ENCODE measurements at regions not wholly inside any gene's neighbourhood (a gene's known extent, or its start where the extent isn't known, plus 50 kb on each side); places are given as distances from the start of the nearest gene placed in this dataset.
A peak's percentile ranks its signal among the peaks of the same experiment; 100 is the strongest.

- Mint-ChIP-seq H3K27ac (no peak overlapping the region), H3K4me3 (no peak overlapping the region), H3K27me3 (peaks cover 11% of the 10 kb centered on the region), H3K4me1 (no peaks in the 10 kb centered on the region), H3K9me3 (no peaks in the 10 kb centered on the region), H3K36me3 (no peaks in the 10 kb centered on the region)
- no peak for ATAC-seq
Observed at GRCh38 chr11:116210663-116211062, 562.1 kb downstream of the BUD13 start.

GRCh38 chr11:116209255-116209654 lies 563.5 kb downstream of the BUD13 start:
- ATAC-seq = no peak
- no peak overlapping the region for H3K4me3 Mint-ChIP-seq
- peaks cover 11% of the 10 kb centered on the region for H3K27me3 Mint-ChIP-seq
- no peaks in the 10 kb centered on the region for H3K4me1 Mint-ChIP-seq
- no peaks in the 10 kb centered on the region for H3K36me3 Mint-ChIP-seq
- H3K9me3 Mint-ChIP-seq = no peaks in the 10 kb centered on the region
- H3K27ac Mint-ChIP-seq = no peak overlapping the region

- Mint-ChIP-seq H3K4me1 (no peaks in the 10 kb centered on the region), H3K36me3 (no peaks in the 10 kb centered on the region), H3K27me3 (peaks cover 11% of the 10 kb centered on the region), H3K9me3 (no peaks in the 10 kb centered on the region), H3K4me3 (no peak overlapping the region), H3K27ac (no peak overlapping the region)
- ATAC-seq = no peak
Observed at GRCh38 chr11:116207421-116208141, 565.2 kb downstream of the BUD13 start.

DNA sequence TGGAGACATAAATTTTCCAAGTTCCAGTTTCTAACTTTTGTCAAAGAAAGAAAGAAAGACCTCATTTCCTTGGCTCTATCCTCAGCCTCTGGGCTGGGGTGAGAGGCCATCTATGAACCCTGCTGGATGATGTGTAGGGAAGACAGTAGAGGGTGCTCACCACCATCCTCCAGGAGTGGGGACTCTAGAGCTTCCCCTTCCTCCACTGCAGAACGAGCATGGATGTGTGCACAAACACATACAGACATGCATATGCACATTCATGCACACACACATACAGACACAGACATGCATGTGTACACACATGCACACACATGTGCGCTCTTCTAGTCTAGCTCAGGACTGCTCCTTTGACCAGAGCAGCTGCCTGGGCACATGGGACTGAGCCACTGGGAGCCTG lies 565.8 kb downstream of the BUD13 start:
- H3K4me3 Mint-ChIP-seq = no peak overlapping the region
- H3K27me3 Mint-ChIP-seq = peaks cover 11% of the 10 kb centered on the region
- no peaks in the 10 kb centered on the region for H3K4me1 Mint-ChIP-seq
- no peaks in the 10 kb centered on the region for H3K36me3 Mint-ChIP-seq
- H3K27ac Mint-ChIP-seq = no peak overlapping the region
- H3K9me3 Mint-ChIP-seq = no peaks in the 10 kb centered on the region
- ATAC-seq = no peak

GRCh38 chr11:116202922-116203321 lies 569.9 kb downstream of the BUD13 start:
- ATAC-seq = peak; percentile 25
- no peaks in the 10 kb centered on the region for H3K4me1 Mint-ChIP-seq
- no peaks in the 10 kb centered on the region for H3K9me3 Mint-ChIP-seq
- H3K36me3 Mint-ChIP-seq = no peaks in the 10 kb centered on the region
- H3K27me3 Mint-ChIP-seq = peaks cover 23% of the 10 kb centered on the region
- no peak overlapping the region for H3K27ac Mint-ChIP-seq
- no peak overlapping the region for H3K4me3 Mint-ChIP-seq

- Mint-ChIP-seq H3K4me3 (no peak overlapping the region), H3K9me3 (no peaks in the 10 kb centered on the region), H3K36me3 (no peaks in the 10 kb centered on the region), H3K4me1 (no peaks in the 10 kb centered on the region), H3K27me3 (peaks cover 25% of the 10 kb centered on the region), H3K27ac (no peak overlapping the region)
- ATAC-seq = no peak
Observed at GRCh38 chr11:116200564-116200963, 572.2 kb downstream of the BUD13 start.

GRCh38 chr11:116199182-116199581 lies 573.6 kb downstream of the BUD13 start:
- Mint-ChIP-seq H3K27me3 (peaks cover 36% of the 10 kb centered on the region), H3K9me3 (no peaks in the 10 kb centered on the region), H3K36me3 (no peaks in the 10 kb centered on the region), H3K4me1 (no peaks in the 10 kb centered on the region), H3K4me3 (no peak overlapping the region), H3K27ac (no peak overlapping the region)
- ATAC-seq = no peak

- no peak overlapping the region for H3K4me3 Mint-ChIP-seq
- H3K9me3 Mint-ChIP-seq = no peaks in the 10 kb centered on the region
- peaks cover 7% of the 10 kb centered on the region for H3K4me1 Mint-ChIP-seq
- no peak for ATAC-seq
- H3K36me3 Mint-ChIP-seq = no peaks in the 10 kb centered on the region
- peaks cover 48% of the 10 kb centered on the region for H3K27me3 Mint-ChIP-seq
- H3K27ac Mint-ChIP-seq = no peak overlapping the region
Observed at GRCh38 chr11:116194156-116194904, 578.5 kb downstream of the BUD13 start.

- Mint-ChIP-seq H3K4me1 (peaks cover 7% of the 10 kb centered on the region), H3K9me3 (peaks cover 3% of the 10 kb centered on the region), H3K36me3 (no peaks in the 10 kb centered on the region), H3K27me3 (peaks cover 45% of the 10 kb centered on the region), H3K4me3 (no peak overlapping the region), H3K27ac (no peak overlapping the region)
- no peak for ATAC-seq
Observed at GRCh38 chr11:116193321-116194131, 579.3 kb downstream of the BUD13 start.

- no peak for ATAC-seq
- Mint-ChIP-seq H3K27me3 (peaks cover 39% of the 10 kb centered on the region), H3K4me1 (peaks cover 7% of the 10 kb centered on the region), H3K9me3 (peaks cover 3% of the 10 kb centered on the region), H3K4me3 (no peak overlapping the region), H3K36me3 (no peaks in the 10 kb centered on the region), H3K27ac (no peak overlapping the region)
Observed at GRCh38 chr11:116192509-116193210, 580.1 kb downstream of the BUD13 start.

- Mint-ChIP-seq H3K9me3 (peaks cover 3% of the 10 kb centered on the region), H3K27ac (no peak overlapping the region), H3K4me3 (no peak overlapping the region), H3K4me1 (peaks cover 7% of the 10 kb centered on the region), H3K27me3 (peaks cover 30% of the 10 kb centered on the region), H3K36me3 (no peaks in the 10 kb centered on the region)
- no peak for ATAC-seq
Observed at GRCh38 chr11:116190861-116191260, 581.9 kb downstream of the BUD13 start.

- ATAC-seq = no peak
- Mint-ChIP-seq H3K9me3 (peaks cover 3% of the 10 kb centered on the region), H3K36me3 (no peaks in the 10 kb centered on the region), H3K4me1 (peaks cover 7% of the 10 kb centered on the region), H3K27ac (no peak overlapping the region), H3K27me3 (peaks cover 20% of the 10 kb centered on the region), H3K4me3 (no peak overlapping the region)
Observed at GRCh38 chr11:116189408-116190170, 583.2 kb downstream of the BUD13 start.

- Mint-ChIP-seq H3K27me3 (peaks cover 8% of the 10 kb centered on the region), H3K9me3 (peaks cover 3% of the 10 kb centered on the region), H3K36me3 (no peaks in the 10 kb centered on the region), H3K4me1 (peaks cover 2% of the 10 kb centered on the region), H3K27ac (no peak overlapping the region), H3K4me3 (no peak overlapping the region)
- ATAC-seq = no peak
Observed at GRCh38 chr11:116188350-116188749, 584.4 kb downstream of the BUD13 start.

- H3K9me3 Mint-ChIP-seq = peaks cover 3% of the 10 kb centered on the region
- H3K27me3 Mint-ChIP-seq = peaks cover 5% of the 10 kb centered on the region
- H3K4me1 Mint-ChIP-seq = no peaks in the 10 kb centered on the region
- H3K27ac Mint-ChIP-seq = no peak overlapping the region
- H3K36me3 Mint-ChIP-seq = no peaks in the 10 kb centered on the region
- ATAC-seq = no peak
- no peak overlapping the region for H3K4me3 Mint-ChIP-seq
Observed at GRCh38 chr11:116187026-116187425, 585.8 kb downstream of the BUD13 start.
